Cardiac muscle cell (in vitro differentiated cells and primary cell): ENCODE measurements at regions not wholly inside any gene's neighbourhood (a gene's known extent, or its start where the extent isn't known, plus 50 kb on each side); places are given as distances from the start of the nearest gene placed in this dataset.

Source experiments
- DNase-seq, 2 donors: peaks; one replicate each; pipeline versions ENCODE4 v3.0.0 to v3.0.0-alpha.2; 2010 to 2017; ENCODE audit warnings: low read depth in 1 of 2, low spot score in 1 of 2
- H3K27ac ChIP-seq: fragments of 200-600 bp; sonication (generic); 2 replicates; pipeline ENCODE4 v1.5.1; 2016
- H3K27me3 ChIP-seq: fragments of 200-600 bp; sonication (generic); 2 replicates; pipeline ENCODE4 v1.6.0; 2016; ENCODE audit warnings: control low read depth
- H3K36me3 ChIP-seq: fragments of 200-600 bp; sonication (generic); 2 replicates; pipeline ENCODE4 v1.5.1; 2016; ENCODE audit warnings: control low read depth
- H3K4me1 ChIP-seq: fragments of 200-600 bp; sonication (generic); 2 replicates; pipeline ENCODE4 v1.8.1; 2017; ENCODE audit warnings: low read depth, mild to moderate bottlenecking, mixed run types
- H3K4me3 ChIP-seq: fragments of 200-600 bp; sonication (generic); 2 replicates; pipeline ENCODE4 v1.5.1; 2016; ENCODE audit warnings: mild to moderate bottlenecking
- H3K9me3 ChIP-seq: fragments of 200-600 bp; sonication (generic); 2 replicates; pipeline ENCODE4 v1.5.1; 2017; ENCODE audit warnings: low read depth, mild to moderate bottlenecking, control low read depth
- CTCF ChIP-seq: IDR thresholded peaks from 2 replicates; pipeline ENCODE4 v1.5.1; 2012; ENCODE audit warnings: low read depth, mild to moderate bottlenecking, low read length

- H3K36me3 ChIP-seq = no peaks in the 10 kb centered on the region
- H3K4me1 ChIP-seq = no peaks in the 10 kb centered on the region
- H3K27me3 ChIP-seq = no peaks in the 10 kb centered on the region
- no peak for TF ChIP-seq CTCF
- H3K27ac ChIP-seq = no peak overlapping the region
- DNase-seq = no peak
- no peaks in the 10 kb centered on the region for H3K9me3 ChIP-seq
- no peak overlapping the region for H3K4me3 ChIP-seq
Measured at GRCh38 chr5:155827949-155828348, 499.0 kb upstream of the SGCD start.

GRCh38 chr5:155831491-155831890 is 495.5 kb upstream of the SGCD start:
- no peak for DNase-seq
- Histone ChIP-seq H3K9me3 (no peaks in the 10 kb centered on the region), H3K4me1 (peaks cover 7% of the 10 kb centered on the region), H3K4me3 (no peak overlapping the region), H3K36me3 (no peaks in the 10 kb centered on the region), H3K27me3 (no peaks in the 10 kb centered on the region), H3K27ac (no peak overlapping the region)
- no peak for TF ChIP-seq CTCF

GRCh38 chr5:155833287-155833686 is 493.7 kb upstream of the SGCD start:
- H3K4me3 ChIP-seq = no peak overlapping the region
- TF ChIP-seq CTCF = no peak
- H3K27ac ChIP-seq = no peak overlapping the region
- peaks cover 16% of the 10 kb centered on the region for H3K4me1 ChIP-seq
- no peaks in the 10 kb centered on the region for H3K27me3 ChIP-seq
- no peak for DNase-seq
- H3K36me3 ChIP-seq = no peaks in the 10 kb centered on the region
- H3K9me3 ChIP-seq = no peaks in the 10 kb centered on the region

- H3K4me1 ChIP-seq = peaks cover 17% of the 10 kb centered on the region
- no peak overlapping the region for H3K4me3 ChIP-seq
- DNase-seq = no peak
- H3K36me3 ChIP-seq = no peaks in the 10 kb centered on the region
- TF ChIP-seq CTCF = no peak
- H3K9me3 ChIP-seq = no peaks in the 10 kb centered on the region
- H3K27ac ChIP-seq = no peak overlapping the region
- H3K27me3 ChIP-seq = no peaks in the 10 kb centered on the region
Measured at GRCh38 chr5:155834271-155834975, 492.5 kb upstream of the SGCD start.

- peak in 1 of 2 donors; percentile 39 for DNase-seq
Measured at GRCh38 chr5:155836089-155836803, 490.7 kb upstream of the SGCD start.

More at GRCh38 chr5:155836089-155836803, 490.7 kb upstream of the SGCD start:
- no peak overlapping the region for H3K4me3 ChIP-seq
- no peaks in the 10 kb centered on the region for H3K27me3 ChIP-seq
- H3K27ac ChIP-seq = peak overlapping the region; percentile 70
- no peaks in the 10 kb centered on the region for H3K36me3 ChIP-seq
- peaks cover 19% of the 10 kb centered on the region for H3K4me1 ChIP-seq
- TF ChIP-seq CTCF = no peak
- no peaks in the 10 kb centered on the region for H3K9me3 ChIP-seq
